PC-3 (cell line): ENCODE measurements at regions not wholly inside any gene's neighbourhood (a gene's known extent, or its start where the extent isn't known, plus 50 kb on each side); places are given as distances from the start of the nearest gene placed in this dataset.
A peak's percentile ranks its signal among the peaks of the same experiment; 100 is the strongest.

ENCODE experiments used
- ATAC-seq: fragments of 200-7000 bp; cut with Tn5 transposase; 2 replicates; pipeline ENCODE4 v1.9.1; 2020; ENCODE audit warnings: mild to moderate bottlenecking, moderate library complexity
- BruUV-seq: library from RNA; stranded (reverse); fragments of 400-500 nt; replicated peaks from 2 replicates; lab custom pipeline; 2021; lab: Mats Ljungman, UMichigan
- CTCF ChIA-PET: fragments of 300-600 bp; sonication (Branson Sonifier 250); formaldehyde crosslinking; loops from one replicate; lab custom pipeline; 2022; ENCODE audit warnings: antibody characterized with exemption; lab: Charles Lee
- POLR2A ChIA-PET: fragments of 300-600 bp; sonication (Branson Sonifier 250); formaldehyde crosslinking; loops from one replicate; lab custom pipeline; 2022; ENCODE audit warnings: antibody characterized with exemption; ENCODE audit not compliant: unreplicated experiment; lab: Charles Lee
- DNase-seq: peaks from one replicate; pipeline ENCODE4 v3.0.0-alpha.2; 2015
- H2AFZ ChIP-seq: fragments of 300-600 bp; sonication (generic); 2 replicates; pipeline ENCODE4 v1.6.0; 2016; ENCODE audit warnings: antibody characterized with exemption, low read length
- H3F3A ChIP-seq: fragments of 300-600 bp; sonication (generic); one replicate; pipeline ENCODE4 v1.6.0; 2017; ENCODE audit warnings: antibody characterized with exemption, low read length, control low read depth, mild to moderate bottlenecking; ENCODE audit not compliant: unreplicated experiment
- H3K27ac ChIP-seq: fragments of 300-600 bp; sonication (generic); 2 replicates; pipeline ENCODE4 v1.5.1; 2016; ENCODE audit warnings: mild to moderate bottlenecking, low read length
- H3K27me3 ChIP-seq: fragments of 300-600 bp; sonication (generic); 2 replicates; pipeline ENCODE4 v1.6.1; 2016; ENCODE audit warnings: low read length, mixed read lengths
- H3K36me3 ChIP-seq: fragments of 300-600 bp; sonication (generic); 2 replicates; pipeline ENCODE4 v1.6.1; 2016; ENCODE audit warnings: low read depth, mixed run types, low read length, mixed read lengths
- H3K4me1 ChIP-seq: fragments of 300-600 bp; sonication (generic); 2 replicates; pipeline ENCODE4 v1.5.1; 2016; ENCODE audit warnings: low read length; ENCODE audit not compliant: insufficient read depth
- H3K4me2 ChIP-seq: fragments of 300-600 bp; sonication (generic); 2 replicates; pipeline ENCODE4 v1.6.0; 2016; ENCODE audit warnings: low read length
- H3K4me3 ChIP-seq: fragments of 300-600 bp; sonication (generic); 2 replicates; pipeline ENCODE4 v1.5.1; 2016; ENCODE audit warnings: mild to moderate bottlenecking, low read length, mixed read lengths
- H3K79me2 ChIP-seq: fragments of 300-600 bp; sonication (generic); 2 replicates; pipeline ENCODE4 v1.6.1; 2017; ENCODE audit warnings: low read length, mixed read lengths
- H3K9ac ChIP-seq: fragments of 300-600 bp; sonication (generic); 2 replicates; pipeline ENCODE4 v1.6.0; 2016; ENCODE audit warnings: mild to moderate bottlenecking, low read length
- H3K9me2 ChIP-seq: fragments of 300-600 bp; sonication (generic); replicated peaks from 2 replicates; pipeline ENCODE4 v1.6.1; 2016; ENCODE audit warnings: mixed run types, low read length, mixed read lengths
- H3K9me3 ChIP-seq: fragments of 300-600 bp; sonication (generic); 2 replicates; pipeline ENCODE4 v1.6.1; 2016; ENCODE audit warnings: low read length, mixed read lengths
- H4K20me1 ChIP-seq: fragments of 300-600 bp; sonication (generic); 2 replicates; pipeline ENCODE4 v1.6.1; 2016; ENCODE audit warnings: low read length, mixed read lengths
- CTCF ChIP-seq: fragments of 300-600 bp; sonication (generic); conservative IDR thresholded peaks from 2 replicates; pipeline ENCODE4 v1.5.1; 2017; ENCODE audit warnings: antibody characterized with exemption, low read depth, mild to moderate bottlenecking, low read length
- EZH2 ChIP-seq: fragments of 300-600 bp; sonication (generic); IDR thresholded peaks from one replicate; pipeline ENCODE4 v1.6.1; 2017; ENCODE audit warnings: antibody characterized with exemption, mild to moderate bottlenecking, low read length; ENCODE audit not compliant: unreplicated experiment
- EZH2phosphoT487 ChIP-seq: fragments of 300-600 bp; sonication (generic); IDR thresholded peaks from 2 replicates; pipeline ENCODE4 v1.6.1; 2018; ENCODE audit warnings: mild to moderate bottlenecking, antibody characterized with exemption, low read length, borderline replicate concordance
- intact Hi-C: fragments of 100-400 bp; cut with micrococcal nuclease; formaldehyde crosslinking; loops from 2 replicates; pipeline ENCODE4 v1.9.0; 2023

- peak overlapping the region; percentile 49 for H3K27ac ChIP-seq
- TF ChIP-seq CTCF: no peak
- no peak for TF ChIP-seq EZH2
- H4K20me1 ChIP-seq: no peaks in the 10 kb centered on the region
- H3K4me1 ChIP-seq: peaks cover 20% of the 10 kb centered on the region
- no peaks in the 10 kb centered on the region for H3K36me3 ChIP-seq
- ChIA-PET CTCF (no interaction called here), POLR2A (no interaction called here)
- H3K9me3 ChIP-seq: no peaks in the 10 kb centered on the region
- no peak overlapping the region for H3K4me3 ChIP-seq
- H3K4me2 ChIP-seq: peak overlapping the region; percentile 27
- no peaks in the 10 kb centered on the region for H3K9me2 ChIP-seq
- intact Hi-C loops: loop anchor here (1.0 to 5.0 kb wide), 2 partner anchors 89 to 287 kb away; no protein-coding TSS in a partner anchor
- H2AFZ ChIP-seq: no peak overlapping the region
- H3K79me2 ChIP-seq: no peaks in the 10 kb centered on the region
- H3F3A ChIP-seq: peaks cover 11% of the 10 kb centered on the region
- no peak overlapping the region for H3K9ac ChIP-seq
- DNase-seq (peak; percentile 90), ATAC-seq (peak; percentile 96)
- no TSS peak for BruUV-seq
- no peaks in the 10 kb centered on the region for H3K27me3 ChIP-seq
Measured at GRCh38 chr5:98468188-98468869, 305.1 kb upstream of the RGMB start.

- H3K4me2 ChIP-seq: no peak overlapping the region
- H3K79me2 ChIP-seq: no peaks in the 10 kb centered on the region
- no TSS peak for BruUV-seq
- H4K20me1 ChIP-seq: no peaks in the 10 kb centered on the region
- DNase-seq: peak; percentile 21
- H3K9me3 ChIP-seq: no peaks in the 10 kb centered on the region
- TF ChIP-seq EZH2 (no peak), CTCF (no peak), EZH2phosphoT487 (no peak)
- no peak overlapping the region for H3K27ac ChIP-seq
- peaks cover 20% of the 10 kb centered on the region for H3K4me1 ChIP-seq
- CTCF ChIA-PET: no interaction called here
- peaks cover 11% of the 10 kb centered on the region for H3F3A ChIP-seq
- POLR2A ChIA-PET: no interaction called here
- no peak overlapping the region for H2AFZ ChIP-seq
- no peaks in the 10 kb centered on the region for H3K36me3 ChIP-seq
- intact Hi-C loops: no loop called here
- H3K9ac ChIP-seq: no peak overlapping the region
- H3K4me3 ChIP-seq: no peak overlapping the region
- ATAC-seq: no peak
- no peaks in the 10 kb centered on the region for H3K27me3 ChIP-seq
- no peaks in the 10 kb centered on the region for H3K9me2 ChIP-seq
Measured at GRCh38 chr5:98470747-98471146, 302.7 kb upstream of the RGMB start.

- no peak overlapping the region for H3K27ac ChIP-seq
- TF ChIP-seq EZH2phosphoT487 (no peak), CTCF (no peak), EZH2 (no peak)
- peaks cover 11% of the 10 kb centered on the region for H3F3A ChIP-seq
- no peaks in the 10 kb centered on the region for H3K36me3 ChIP-seq
- no peak overlapping the region for H3K4me3 ChIP-seq
- H4K20me1 ChIP-seq: no peaks in the 10 kb centered on the region
- no peak overlapping the region for H2AFZ ChIP-seq
- ATAC-seq (no peak), DNase-seq (no peak)
- H3K4me1 ChIP-seq: peaks cover 24% of the 10 kb centered on the region
- no peak overlapping the region for H3K4me2 ChIP-seq
- H3K27me3 ChIP-seq: no peaks in the 10 kb centered on the region
- no TSS peak for BruUV-seq
- ChIA-PET POLR2A (no interaction called here), CTCF (no interaction called here)
- H3K79me2 ChIP-seq: no peaks in the 10 kb centered on the region
- intact Hi-C loops: no loop called here
- H3K9ac ChIP-seq: no peak overlapping the region
- no peaks in the 10 kb centered on the region for H3K9me3 ChIP-seq
- H3K9me2 ChIP-seq: no peaks in the 10 kb centered on the region
Measured at GRCh38 chr5:98471458-98471857, 302.0 kb upstream of the RGMB start.
